IMR-90 (cell line): ENCODE measurements at regions not wholly inside any gene's neighbourhood (a gene's known extent, or its start where the extent isn't known, plus 50 kb on each side); places are given as distances from the start of the nearest gene placed in this dataset.
A peak's percentile ranks its signal among the peaks of the same experiment; 100 is the strongest.

Experiments used
- ATAC-seq: fragments of 200-7000 bp; cut with Tn5 transposase; 2 replicates; pipeline ENCODE4 v1.9.1; 2020; ENCODE audit warnings: low read depth, mild to moderate bottlenecking, moderate library complexity
- BruUV-seq: library from RNA; stranded (reverse); fragments of 400-500 nt; replicated peaks from 2 replicates; lab custom pipeline; 2021; lab: Mats Ljungman, UMichigan
- CTCF ChIA-PET: fragments of 300-600 bp; formaldehyde crosslinking; extraction: SDS; loops from one replicate; lab custom pipeline; 2021; ENCODE audit warnings: antibody characterized with exemption; lab: Yijun Ruan, JAX
- POLR2A ChIA-PET: fragments of 300-600 bp; sonication (Branson Sonifier 250); formaldehyde crosslinking; loops from one replicate; lab custom pipeline; 2022; ENCODE audit warnings: antibody characterized with exemption; ENCODE audit not compliant: unreplicated experiment; lab: Charles Lee
- DNase-seq: peaks from one replicate; pipeline ENCODE4 v3.0.0; 2013
- H2AFZ ChIP-seq: replicated peaks from 2 replicates; pipeline ENCODE3; 2013; ENCODE audit warnings: low read length, mild to moderate bottlenecking; ENCODE audit not compliant: poor library complexity
- H2AK5ac ChIP-seq: 2 replicates; pipeline ENCODE4 v1.6.1; 2013; ENCODE audit warnings: low read depth, low read length, inconsistent platforms
- H2AK9ac ChIP-seq: replicated peaks from 2 replicates; pipeline ENCODE3; 2013; ENCODE audit warnings: mild to moderate bottlenecking, low read depth, low read length, moderate library complexity; ENCODE audit not compliant: poor library complexity
- H2BK120ac ChIP-seq: 2 replicates; pipeline ENCODE4 v1.6.1; 2013; ENCODE audit warnings: low read depth, low read length, inconsistent platforms
- H2BK15ac ChIP-seq: 3 replicates; pipeline ENCODE4 v1.6.1; 2013; ENCODE audit warnings: low read depth, low read length, inconsistent platforms
- H2BK20ac ChIP-seq: 2 replicates; pipeline ENCODE4 v1.6.1; 2013; ENCODE audit warnings: low read depth, mild to moderate bottlenecking, inconsistent platforms, low read length, moderate library complexity
- H2BK5ac ChIP-seq: 2 replicates; pipeline ENCODE4 v1.6.1; 2013; ENCODE audit warnings: mild to moderate bottlenecking, low read depth, low read length, inconsistent platforms; ENCODE audit not compliant: poor library complexity, severe bottlenecking
- H3K14ac ChIP-seq: replicated peaks from 2 replicates; pipeline ENCODE4 v1.6.1; 2013; ENCODE audit warnings: low read depth, low read length, inconsistent platforms
- H3K18ac ChIP-seq: 2 replicates; pipeline ENCODE4 v1.6.1; 2013; ENCODE audit warnings: low read depth, low read length, control low read depth
- H3K23ac ChIP-seq: 2 replicates; pipeline ENCODE4 v1.6.1; 2013; ENCODE audit warnings: low read depth, low read length, inconsistent platforms
- H3K27ac ChIP-seq: 2 replicates; pipeline ENCODE4 v1.5.1; 2013; ENCODE audit warnings: mild to moderate bottlenecking, control low read depth, low read length; ENCODE audit not compliant: insufficient read depth
- H3K27me3 ChIP-seq: 2 replicates; pipeline ENCODE4 v1.6.1; 2013; ENCODE audit warnings: low read length; ENCODE audit not compliant: control insufficient read depth, insufficient read depth
- H3K36me3 ChIP-seq: 2 replicates; pipeline ENCODE4 v1.6.1; 2013; ENCODE audit warnings: low read length, mixed read lengths; ENCODE audit not compliant: control insufficient read depth, insufficient read depth
- H3K4ac ChIP-seq: 2 replicates; pipeline ENCODE4 v1.6.1; 2013; ENCODE audit warnings: low read depth, low read length, inconsistent platforms
- H3K4me1 ChIP-seq: 2 replicates; pipeline ENCODE4 v1.6.1; 2013; ENCODE audit warnings: low read length, mixed read lengths; ENCODE audit not compliant: control insufficient read depth, insufficient read depth
- H3K4me2 ChIP-seq: 2 replicates; pipeline ENCODE4 v1.6.1; 2013; ENCODE audit warnings: low read depth, mild to moderate bottlenecking, control low read depth, low read length, moderate library complexity
- H3K4me3 ChIP-seq: 2 replicates; pipeline ENCODE4 v1.5.1; 2013; ENCODE audit warnings: low read depth, mild to moderate bottlenecking, control low read depth, low read length, moderate library complexity; ENCODE audit not compliant: insufficient read depth
- H3K56ac ChIP-seq: 2 replicates; pipeline ENCODE4 v1.6.1; 2013; ENCODE audit warnings: low read length, inconsistent platforms; ENCODE audit not compliant: insufficient read depth; ENCODE audit errors: extremely low read depth
- H3K79me1 ChIP-seq, 2 experiments: 2 replicates each; pipeline ENCODE4 v1.6.1; 2013; ENCODE audit warnings: low read length in 2 of 2, inconsistent platforms in 1 of 2, low read depth in 1 of 2
- H3K9ac ChIP-seq: 2 replicates; pipeline ENCODE4 v1.6.1; 2013; ENCODE audit warnings: low read depth, low read length, control low read depth
- H3K9me1 ChIP-seq: 2 replicates; pipeline ENCODE4 v1.6.1; 2013; ENCODE audit warnings: low read length, inconsistent platforms; ENCODE audit not compliant: insufficient read depth
- H3K9me3 ChIP-seq: 2 replicates; pipeline ENCODE4 v1.6.1; 2013; ENCODE audit warnings: low read length; ENCODE audit not compliant: control insufficient read depth, insufficient read depth
- H4K20me1 ChIP-seq: 2 replicates; pipeline ENCODE4 v1.6.1; 2013; ENCODE audit warnings: low read length, inconsistent platforms; ENCODE audit not compliant: insufficient read depth
- H4K5ac ChIP-seq: 2 replicates; pipeline ENCODE4 v1.6.1; 2013; ENCODE audit warnings: mild to moderate bottlenecking, low read depth, low read length, control low read depth
- H4K8ac ChIP-seq, 2 experiments: 2 replicates each; pipeline ENCODE4 v1.6.1; 2013; ENCODE audit warnings: low read depth in 2 of 2, low read length in 2 of 2, control low read depth in 1 of 2, inconsistent platforms in 1 of 2
- H4K91ac ChIP-seq: 2 replicates; pipeline ENCODE4 v1.6.1; 2013; ENCODE audit warnings: low read depth, low read length, inconsistent platforms; ENCODE audit not compliant: insufficient read depth
- BHLHE40 ChIP-seq: fragments of 150-350 bp; IDR thresholded peaks from 2 replicates; pipeline ENCODE4 v1.6.1; 2016; ENCODE audit warnings: mild to moderate bottlenecking, low read depth, low read length
- CEBPB ChIP-seq: IDR thresholded peaks from 2 replicates; pipeline ENCODE4 v1.6.1; 2012; ENCODE audit warnings: low read depth, low read length, improper control_type of control experiment
- CHD1 ChIP-seq: IDR thresholded peaks from 2 replicates; pipeline ENCODE4 v1.6.1; 2012; ENCODE audit warnings: low read depth, low read length, improper control_type of control experiment
- ELK1 ChIP-seq: fragments of 150-350 bp; IDR thresholded peaks from 2 replicates; pipeline ENCODE4 v1.6.1; 2016; ENCODE audit warnings: low read depth, mild to moderate bottlenecking, low read length, moderate library complexity, borderline replicate concordance
- FOS ChIP-seq: fragments of 150-350 bp; IDR thresholded peaks from 2 replicates; pipeline ENCODE4 v1.6.1; 2016; ENCODE audit warnings: low read depth, low read length
- MAFK ChIP-seq: IDR thresholded peaks from 2 replicates; pipeline ENCODE4 v1.6.1; 2012; ENCODE audit warnings: low read depth, low read length, improper control_type of control experiment
- MAZ ChIP-seq: IDR thresholded peaks from 2 replicates; pipeline ENCODE4 v1.6.1; 2012; ENCODE audit warnings: low read depth, mild to moderate bottlenecking, low read length, improper control_type of control experiment, moderate library complexity, borderline replicate concordance
- MXI1 ChIP-seq: IDR thresholded peaks from 2 replicates; pipeline ENCODE4 v1.6.1; 2012; ENCODE audit warnings: low read depth, mild to moderate bottlenecking, low read length, moderate library complexity, borderline replicate concordance
- NFE2L2 ChIP-seq: fragments of 150-350 bp; IDR thresholded peaks from 2 replicates; pipeline ENCODE4 v1.6.1; 2016; ENCODE audit warnings: low read depth, mild to moderate bottlenecking, low read length
- POLR2A ChIP-seq: IDR thresholded peaks from 2 replicates; pipeline ENCODE4 v1.6.1; 2012; ENCODE audit warnings: mild to moderate bottlenecking, low read depth, low read length
- RAD21 ChIP-seq: IDR thresholded peaks from 2 replicates; pipeline ENCODE4 v1.6.1; 2012; ENCODE audit warnings: low read length, improper control_type of control experiment
- RCOR1 ChIP-seq: IDR thresholded peaks from 2 replicates; pipeline ENCODE4 v1.6.1; 2012; ENCODE audit warnings: mild to moderate bottlenecking, low read length, improper control_type of control experiment; ENCODE audit not compliant: insufficient replicate concordance
- RFX5 ChIP-seq: IDR thresholded peaks from 2 replicates; pipeline ENCODE4 v1.8.0; 2012; ENCODE audit warnings: low read depth, mild to moderate bottlenecking, low read length, moderate library complexity
- SMC3 ChIP-seq: fragments of 150-350 bp; IDR thresholded peaks from 2 replicates; pipeline ENCODE4 v1.6.1; 2016; ENCODE audit warnings: low read depth, mild to moderate bottlenecking, antibody characterized with exemption, low read length, moderate library complexity
- USF2 ChIP-seq: fragments of 150-350 bp; IDR thresholded peaks from 2 replicates; pipeline ENCODE4 v1.6.1; 2017; ENCODE audit warnings: mild to moderate bottlenecking, antibody characterized with exemption, low read length, low read depth
- WGBS, 2 experiments: methylation state at CpG; one replicate each; pipeline versions ENCODE4 v1.1.5 to v1.1.7; 2013; ENCODE audit warnings: missing lambda C conversion rate in 2 of 2; ENCODE audit not compliant: insufficient read length in 1 of 2; ENCODE audit errors: extremely low coverage in 2 of 2; 5-methylcytosine and 5-hydroxymethylcytosine counted together
- dilution Hi-C: fragments of 300-500 bp; cut with HindIII; formaldehyde crosslinking; loops from one replicate; pipeline ENCODE4 v1.14.3; 2018; ENCODE audit warnings: low sequenced_read_pairs; ENCODE audit not compliant: unreplicated experiment
- in situ Hi-C: fragments of 300-500 bp; cut with MboI; formaldehyde crosslinking; loops from 3 replicates; pipeline ENCODE4 v1.14.3; 2019; ENCODE audit warnings: low sequenced_read_pairs, inconsistent platforms, mixed read lengths
- intact Hi-C: fragments of 100-400 bp; cut with micrococcal nuclease; formaldehyde crosslinking; loops from 2 replicates; pipeline ENCODE4 v1.10.0; 2022
- TF ChIP-seq, protein P1 (sequence below): conservative IDR thresholded peaks from 2 replicates; pipeline ENCODE4 v1.5.1; 2012; ENCODE audit warnings: mild to moderate bottlenecking, low read depth, low read length, improper control_type of control experiment

GRCh38 chr11:71120471-71120896 lies 131.9 kb downstream of the SHANK2 start:
- Histone ChIP-seq H4K20me1 (no peaks in the 10 kb centered on the region; the same call in 1 of the 2 replicates), H3K9me3 (no peaks in the 10 kb centered on the region), H3K79me1 (no peaks in the 10 kb centered on the region), H3K27ac (no peak overlapping the region), H3K9me1 (no peaks in the 10 kb centered on the region), H2BK5ac (no peak overlapping the region), H3K4me1 (no peaks in the 10 kb centered on the region; the same call in 1 of the 2 replicates), H2AFZ (no peak overlapping the region), H3K4me3 (no peak overlapping the region), H3K4me2 (no peak overlapping the region), H3K36me3 (0 out of 2 replicates have a peak, but pooled peaks cover 2% of the 10 kb centered on the region), H3K14ac (no peak overlapping the region), H4K91ac (no peak overlapping the region), H4K8ac (no peak overlapping the region), H4K5ac (no peak overlapping the region), H3K4ac (no peak overlapping the region), H3K23ac (no peak overlapping the region), H2AK5ac (no peak overlapping the region), H2BK120ac (no peak overlapping the region), H3K27me3 (no peaks in the 10 kb centered on the region), H2AK9ac (no peak overlapping the region), H3K18ac (no peak overlapping the region), H2BK20ac (no peak overlapping the region), H3K56ac (no peak overlapping the region), H3K9ac (no peak overlapping the region), H2BK15ac (no peak overlapping the region)
- intact Hi-C loops: loop anchor here (10.0 kb wide), 2 partner anchors 254 to 304 kb away; no protein-coding TSS in a partner anchor
- BruUV-seq: no TSS peak
- in situ Hi-C loops: no loop called here
- ATAC-seq (peak; percentile 40), DNase-seq (no peak)
- WGBS, 2 experiments: no CpG with 5 or more reads among the region's 7 CpGs
- CTCF ChIA-PET: no interaction called here
- dilution Hi-C loops: no loop called here
- TF ChIP-seq USF2 (no peak), BHLHE40 (no peak), ELK1 (no peak), CHD1 (no peak), MAZ (no peak), RAD21 (peak; percentile 44), RFX5 (no peak), NFE2L2 (no peak), MXI1 (no peak), SMC3 (peak; percentile 29; the same call in 1 of the 2 replicates), CEBPB (no peak), MAFK (no peak), POLR2A (no peak), FOS (no peak), RCOR1 (no peak)
- TF ChIP-seq, protein P1, sequence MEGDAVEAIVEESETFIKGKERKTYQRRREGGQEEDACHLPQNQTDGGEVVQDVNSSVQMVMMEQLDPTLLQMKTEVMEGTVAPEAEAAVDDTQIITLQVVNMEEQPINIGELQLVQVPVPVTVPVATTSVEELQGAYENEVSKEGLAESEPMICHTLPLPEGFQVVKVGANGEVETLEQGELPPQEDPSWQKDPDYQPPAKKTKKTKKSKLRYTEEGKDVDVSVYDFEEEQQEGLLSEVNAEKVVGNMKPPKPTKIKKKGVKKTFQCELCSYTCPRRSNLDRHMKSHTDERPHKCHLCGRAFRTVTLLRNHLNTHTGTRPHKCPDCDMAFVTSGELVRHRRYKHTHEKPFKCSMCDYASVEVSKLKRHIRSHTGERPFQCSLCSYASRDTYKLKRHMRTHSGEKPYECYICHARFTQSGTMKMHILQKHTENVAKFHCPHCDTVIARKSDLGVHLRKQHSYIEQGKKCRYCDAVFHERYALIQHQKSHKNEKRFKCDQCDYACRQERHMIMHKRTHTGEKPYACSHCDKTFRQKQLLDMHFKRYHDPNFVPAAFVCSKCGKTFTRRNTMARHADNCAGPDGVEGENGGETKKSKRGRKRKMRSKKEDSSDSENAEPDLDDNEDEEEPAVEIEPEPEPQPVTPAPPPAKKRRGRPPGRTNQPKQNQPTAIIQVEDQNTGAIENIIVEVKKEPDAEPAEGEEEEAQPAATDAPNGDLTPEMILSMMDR: peak; percentile 24; the same call in 1 of the 2 replicates
- POLR2A ChIA-PET: no interaction called here
